ENCODE measurements at regions not wholly inside any gene's neighbourhood (a gene's known extent, or its start where the extent isn't known, plus 50 kb on each side); places are given as distances from the start of the nearest gene placed in this dataset.

DNA sequence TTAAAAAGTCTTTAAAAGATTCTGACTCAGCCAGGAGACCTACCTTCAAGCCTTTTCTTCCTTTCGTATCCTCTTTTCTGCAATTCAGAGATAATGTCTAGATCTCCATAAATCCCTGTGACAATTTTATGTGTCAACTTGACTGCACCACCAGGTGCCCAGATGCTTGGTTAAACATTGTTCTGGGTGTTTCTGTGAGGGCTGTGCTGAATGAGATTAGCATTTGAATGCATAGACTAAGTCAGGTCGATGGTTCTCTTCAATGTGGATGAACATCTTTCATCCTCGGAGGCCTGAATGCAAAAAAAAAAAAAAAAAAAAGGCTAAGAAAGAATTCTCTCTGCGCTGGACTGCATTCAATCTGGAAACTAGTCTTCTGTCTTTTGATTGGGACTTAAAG is 1082.7 kb downstream of the NLGN4X start:
- TF ChIP-seq ZNF274 (IDR thresholded peaks at IDR 0.05; ENCODE audit: low read depth, low read length): no peak
- no peak for TF ChIP-seq YY1 (IDR thresholded peaks at IDR 0.05; ENCODE audit: insufficient read depth, insufficient read length)

All from NT2/D1 (cell line).